ENCODE measurements at regions not wholly inside any gene's neighbourhood (a gene's known extent, or its start where the extent isn't known, plus 50 kb on each side); places are given as distances from the start of the nearest gene placed in this dataset.

- TF ChIP-seq TAF1 (IDR thresholded peaks at IDR 0.05; ENCODE audit: borderline replicate concordance, low read depth, low read length) (no peak), SMARCA5 (IDR thresholded peaks at IDR 0.05) (no peak), POLR2AphosphoS5 (IDR thresholded peaks at IDR 0.05; ENCODE audit: low read length) (no peak), YY1 (IDR thresholded peaks at IDR 0.05; ENCODE audit: low read depth, low read length) (no peak), REST (IDR thresholded peaks at IDR 0.05; ENCODE audit: low read depth, low read length) (no peak), KAT2A (conservative IDR thresholded peaks at IDR 0.05; ENCODE audit: control insufficient read depth, low read depth, low read length) (no peak), ELK1 (IDR thresholded peaks at IDR 0.05; ENCODE audit: low read depth, low read length) (no peak), CBX5 (IDR thresholded peaks at IDR 0.05; ENCODE audit: low read depth) (no peak), NR2C2 (IDR thresholded peaks at IDR 0.05; ENCODE audit: borderline replicate concordance, control insufficient read depth, insufficient read length, low read depth) (no peak)
These were observed 623.2 kb downstream of the SQOR start (continued) for GRCh38 chr15:46258056-46258455.

- WGBS (ENCODE audit: insufficient coverage, insufficient replicate concordance, low lambda C conversion rate, missing lambda C conversion rate), result 16% methylated on average over 3 of the region's 3 CpGs
- no peak for TF ChIP-seq EP300 (IDR thresholded peaks at IDR 0.05; ENCODE audit: borderline replicate concordance in 1 of 2, control insufficient read depth in 1 of 2, low read depth in 2 of 2, low read length in 2 of 2)
- no peak for TF ChIP-seq FOXM1 (IDR thresholded peaks at IDR 0.05; ENCODE audit: low read depth, low read length)
- TF ChIP-seq SIN3A (IDR thresholded peaks at IDR 0.05; ENCODE audit: low read depth, low read length), result no peak
- no peak for TF ChIP-seq HCFC1 (IDR thresholded peaks at IDR 0.05; ENCODE audit: low read length)
- TF ChIP-seq ZNF592 (IDR thresholded peaks at IDR 0.05), result no peak
- no peak for TF ChIP-seq JUND (IDR thresholded peaks at IDR 0.05; ENCODE audit: low read depth, low read length)
- no peak for TF ChIP-seq MYC (IDR thresholded peaks at IDR 0.05; ENCODE audit: insufficient read depth, insufficient read length, insufficient replicate concordance, low read length, severe bottlenecking)
- TF ChIP-seq KAT2A (conservative IDR thresholded peaks at IDR 0.05; ENCODE audit: control insufficient read depth, low read depth, low read length), result no peak
These were observed 626.1 kb downstream of the SQOR start for GRCh38 chr15:46260937-46261336.

More at GRCh38 chr15:46260937-46261336, 626.1 kb downstream of the SQOR start:
- no peak overlapping the region for H2AFZ ChIP-seq (ENCODE audit: control insufficient read depth, low read depth, low read length)
- ChIA-PET POLR2A (no interaction called here), CTCF (no interaction called here), RAD21 (ENCODE audit: unreplicated experiment) (no interaction called here), SMC1A (ENCODE audit: uncharacterized antibody, unreplicated experiment) (no interaction called here)
- no peak overlapping the region for H3K27ac ChIP-seq (ENCODE audit: control insufficient read depth, insufficient read depth)
- no peaks in the 10 kb centered on the region; the same call in 2 of the 3 replicates for H3K9me3 ChIP-seq (replicated peaks; ENCODE audit: control insufficient read depth, insufficient read depth, low read length)
- in situ Hi-C loops (cut with MboI), result no loop called here
- no peak overlapping the region for H3K4me3 ChIP-seq
- FAIRE-seq (no peak), DNase-seq (ENCODE audit: low read depth, low spot score) (no peak), ATAC-seq (no peak)
- no peaks in the 10 kb centered on the region for H3K4me1 ChIP-seq (ENCODE audit: control insufficient read depth, insufficient read depth, low read length)
- H3K79me2 ChIP-seq (ENCODE audit: control insufficient read depth, insufficient read depth, low read length), result no peaks in the 10 kb centered on the region
- no peak overlapping the region for H3K4me2 ChIP-seq (ENCODE audit: control insufficient read depth, insufficient read depth)
- H3K9ac ChIP-seq (ENCODE audit: control insufficient read depth, insufficient read depth, low read length), result no peak overlapping the region
- H4K20me1 ChIP-seq (ENCODE audit: control insufficient read depth, insufficient read depth), result no peaks in the 10 kb centered on the region
- no peaks in the 10 kb centered on the region for H3K36me3 ChIP-seq (ENCODE audit: control insufficient read depth in 2 of 2, insufficient read depth in 2 of 2, low read length in 1 of 2)
- no TSS peak for BruUV-seq (replicated peaks)
- intact Hi-C loops (cut with micrococcal nuclease; ENCODE audit: unreplicated experiment), result no loop called here
- H3K27me3 ChIP-seq (replicated peaks in 1 of 2; ENCODE audit: control insufficient read depth in 2 of 2, insufficient read depth in 2 of 2, low read length in 1 of 2), result no peaks in the 10 kb centered on the region

All from GM12878 (cell line).